Effector memory CD4-positive, alpha-beta T cell (primary cell): ENCODE measurements at regions not wholly inside any gene's neighbourhood (a gene's known extent, or its start where the extent isn't known, plus 50 kb on each side); places are given as distances from the start of the nearest gene placed in this dataset.

ENCODE experiments used
- DNase-seq, 3 donors: peaks; one replicate each; pipeline ENCODE4 v3.0.0-alpha.2; 2020
- H3K27ac ChIP-seq: 2 replicates; pipeline ENCODE4 v1.7.0; 2013; ENCODE audit warnings: mild to moderate bottlenecking, low read length, moderate library complexity; ENCODE audit not compliant: insufficient read depth, poor library complexity, severe bottlenecking
- H3K27me3 ChIP-seq: replicated peaks from 2 replicates; pipeline ENCODE4 v1.7.0; 2013; ENCODE audit warnings: mild to moderate bottlenecking, low read length; ENCODE audit not compliant: insufficient read depth, control insufficient read depth, poor library complexity, severe bottlenecking
- H3K36me3 ChIP-seq: 2 replicates; pipeline ENCODE4 v1.7.0; 2013; ENCODE audit warnings: mild to moderate bottlenecking, low read length, moderate library complexity; ENCODE audit not compliant: control insufficient read depth, insufficient read depth
- H3K4me1 ChIP-seq: 2 replicates; pipeline ENCODE4 v1.7.0; 2013; ENCODE audit warnings: low read length, mild to moderate bottlenecking; ENCODE audit not compliant: control insufficient read depth, insufficient read depth, poor library complexity, severe bottlenecking
- H3K4me3 ChIP-seq: 2 replicates; pipeline ENCODE4 v1.7.0; 2013; ENCODE audit warnings: low read length, low read depth, mild to moderate bottlenecking; ENCODE audit not compliant: insufficient read depth, poor library complexity, severe bottlenecking
- H3K9me3 ChIP-seq: 2 replicates; pipeline ENCODE4 v1.7.0; 2013; ENCODE audit warnings: mild to moderate bottlenecking, low read length, moderate library complexity; ENCODE audit not compliant: control insufficient read depth

GRCh38 chr18:51848702-51849101, 491.3 kb upstream of the DCC start:
- DNase-seq = no peak
- Histone ChIP-seq H3K9me3 (no peaks in the 10 kb centered on the region), H3K27ac (no peak overlapping the region), H3K4me1 (no peaks in the 10 kb centered on the region), H3K27me3 (no peaks in the 10 kb centered on the region), H3K36me3 (no peaks in the 10 kb centered on the region), H3K4me3 (no peak overlapping the region)

GRCh38 chr18:51852681-51853080, 487.3 kb upstream of the DCC start:
- DNase-seq = no peak
- H3K36me3 ChIP-seq = no peaks in the 10 kb centered on the region
- H3K4me1 ChIP-seq = no peaks in the 10 kb centered on the region
- no peaks in the 10 kb centered on the region for H3K9me3 ChIP-seq
- no peak overlapping the region for H3K27ac ChIP-seq
- no peak overlapping the region for H3K4me3 ChIP-seq
- no peaks in the 10 kb centered on the region for H3K27me3 ChIP-seq

- Histone ChIP-seq H3K4me1 (no peaks in the 10 kb centered on the region), H3K36me3 (no peaks in the 10 kb centered on the region), H3K27ac (no peak overlapping the region), H3K27me3 (no peaks in the 10 kb centered on the region), H3K4me3 (no peak overlapping the region), H3K9me3 (no peaks in the 10 kb centered on the region)
- no peak for DNase-seq
Measured at GRCh38 chr18:51857989-51858388, 482.0 kb upstream of the DCC start.

- Histone ChIP-seq H3K36me3 (no peaks in the 10 kb centered on the region), H3K4me1 (no peaks in the 10 kb centered on the region), H3K27me3 (no peaks in the 10 kb centered on the region), H3K9me3 (no peaks in the 10 kb centered on the region), H3K27ac (no peak overlapping the region), H3K4me3 (no peak overlapping the region)
- no peak for DNase-seq
Measured at GRCh38 chr18:51861046-51861445, 479.0 kb upstream of the DCC start.

GRCh38 chr18:51862051-51862715, 477.8 kb upstream of the DCC start:
- H3K27me3 ChIP-seq = no peaks in the 10 kb centered on the region
- DNase-seq = no peak
- no peaks in the 10 kb centered on the region for H3K36me3 ChIP-seq
- no peaks in the 10 kb centered on the region for H3K9me3 ChIP-seq
- no peak overlapping the region for H3K27ac ChIP-seq
- H3K4me3 ChIP-seq = no peak overlapping the region
- H3K4me1 ChIP-seq = no peaks in the 10 kb centered on the region

GRCh38 chr18:51864219-51864965, 475.6 kb upstream of the DCC start:
- no peaks in the 10 kb centered on the region for H3K9me3 ChIP-seq
- H3K4me1 ChIP-seq = no peaks in the 10 kb centered on the region
- H3K4me3 ChIP-seq = no peak overlapping the region
- no peak overlapping the region for H3K27ac ChIP-seq
- H3K36me3 ChIP-seq = no peaks in the 10 kb centered on the region
- no peak for DNase-seq
- no peaks in the 10 kb centered on the region for H3K27me3 ChIP-seq

GRCh38 chr18:51865538-51865937, 474.5 kb upstream of the DCC start:
- H3K27ac ChIP-seq = no peak overlapping the region
- H3K4me1 ChIP-seq = no peaks in the 10 kb centered on the region
- H3K9me3 ChIP-seq = no peaks in the 10 kb centered on the region
- no peak overlapping the region for H3K4me3 ChIP-seq
- H3K27me3 ChIP-seq = no peaks in the 10 kb centered on the region
- no peaks in the 10 kb centered on the region for H3K36me3 ChIP-seq
- no peak for DNase-seq

GRCh38 chr18:51867767-51868166, 472.2 kb upstream of the DCC start:
- no peak for DNase-seq

GRCh38 chr18:51878724-51879123, 461.3 kb upstream of the DCC start:
- DNase-seq = no peak
- Histone ChIP-seq H3K27ac (no peak overlapping the region), H3K9me3 (peaks cover 4% of the 10 kb centered on the region), H3K36me3 (no peaks in the 10 kb centered on the region), H3K4me1 (no peaks in the 10 kb centered on the region), H3K27me3 (no peaks in the 10 kb centered on the region), H3K4me3 (no peak overlapping the region)

More at GRCh38 chr18:51867767-51868166, 472.2 kb upstream of the DCC start:
- Histone ChIP-seq H3K4me1 (no peaks in the 10 kb centered on the region), H3K27me3 (no peaks in the 10 kb centered on the region), H3K4me3 (no peak overlapping the region), H3K36me3 (no peaks in the 10 kb centered on the region), H3K27ac (no peak overlapping the region), H3K9me3 (no peaks in the 10 kb centered on the region)

- H3K27ac ChIP-seq = no peak overlapping the region
- DNase-seq = no peak
Measured at GRCh38 chr18:51879329-51879728, 460.7 kb upstream of the DCC start.

More at GRCh38 chr18:51879329-51879728, 460.7 kb upstream of the DCC start:
- Histone ChIP-seq H3K4me1 (no peaks in the 10 kb centered on the region), H3K4me3 (no peak overlapping the region), H3K9me3 (no peaks in the 10 kb centered on the region), H3K36me3 (no peaks in the 10 kb centered on the region), H3K27me3 (no peaks in the 10 kb centered on the region)
